BJ (cell line): ENCODE measurements at regions not wholly inside any gene's neighbourhood (a gene's known extent, or its start where the extent isn't known, plus 50 kb on each side); places are given as distances from the start of the nearest gene placed in this dataset.

Experiments used
- CTCF ChIA-PET: fragments of 350-600 bp; formaldehyde crosslinking; extraction: SDS; loops from one replicate; lab custom pipeline; 2021; ENCODE audit warnings: antibody characterized with exemption, inconsistent platforms; lab: Yijun Ruan, JAX
- POLR2A ChIA-PET: fragments of 300-600 bp; sonication (Branson Sonifier 250); formaldehyde crosslinking; extraction: SDS; loops from one replicate; lab custom pipeline; 2021; ENCODE audit warnings: antibody characterized with exemption; lab: Charles Lee
- DNase-seq: peaks from one replicate; pipeline ENCODE4 v3.0.0-alpha.2; 2011; ENCODE audit warnings: low read depth
- H3K27me3 ChIP-seq: 2 replicates; pipeline ENCODE4 v1.6.0; 2011; ENCODE audit warnings: low read length; ENCODE audit not compliant: control insufficient read depth, insufficient read depth
- H3K36me3 ChIP-seq: 2 replicates; pipeline ENCODE4 v1.5.1; 2011; ENCODE audit warnings: low read length; ENCODE audit not compliant: control insufficient read depth, insufficient read depth
- H3K4me3 ChIP-seq: 2 replicates; pipeline ENCODE4 v1.5.1; 2011; ENCODE audit warnings: low read depth, mild to moderate bottlenecking, control low read depth, low read length
- TF ChIP-seq, protein P1 (sequence below): IDR thresholded peaks from 2 replicates; pipeline ENCODE4 v1.5.1; 2011; ENCODE audit warnings: low read depth, mild to moderate bottlenecking, control low read depth, inconsistent platforms, low read length, moderate library complexity; ENCODE audit not compliant: insufficient read depth

DNA sequence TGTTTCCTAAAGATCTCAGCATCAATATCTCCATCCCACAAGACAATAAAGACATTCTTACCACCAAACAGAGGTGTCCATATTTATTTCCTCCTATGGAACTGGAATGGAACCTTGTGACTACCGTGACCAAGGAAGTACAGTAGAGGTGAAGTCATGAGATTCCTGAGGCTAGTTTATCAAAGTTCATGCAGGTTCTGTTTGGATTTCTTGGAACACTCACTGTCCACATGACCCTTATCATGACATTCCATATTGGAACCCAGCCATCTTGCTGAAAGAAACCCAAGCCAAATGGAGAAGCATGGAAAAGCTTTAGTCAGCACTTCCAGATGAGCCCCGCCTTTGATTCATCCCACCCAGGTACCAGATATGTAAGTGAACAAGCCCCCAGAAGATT lies 516.0 kb upstream of the POU3F3 start:
- Histone ChIP-seq H3K27me3 (no peaks in the 10 kb centered on the region), H3K36me3 (no peaks in the 10 kb centered on the region), H3K4me3 (no peak overlapping the region)
- ChIA-PET POLR2A (no interaction called here), CTCF (no interaction called here)
- TF ChIP-seq, protein P1, sequence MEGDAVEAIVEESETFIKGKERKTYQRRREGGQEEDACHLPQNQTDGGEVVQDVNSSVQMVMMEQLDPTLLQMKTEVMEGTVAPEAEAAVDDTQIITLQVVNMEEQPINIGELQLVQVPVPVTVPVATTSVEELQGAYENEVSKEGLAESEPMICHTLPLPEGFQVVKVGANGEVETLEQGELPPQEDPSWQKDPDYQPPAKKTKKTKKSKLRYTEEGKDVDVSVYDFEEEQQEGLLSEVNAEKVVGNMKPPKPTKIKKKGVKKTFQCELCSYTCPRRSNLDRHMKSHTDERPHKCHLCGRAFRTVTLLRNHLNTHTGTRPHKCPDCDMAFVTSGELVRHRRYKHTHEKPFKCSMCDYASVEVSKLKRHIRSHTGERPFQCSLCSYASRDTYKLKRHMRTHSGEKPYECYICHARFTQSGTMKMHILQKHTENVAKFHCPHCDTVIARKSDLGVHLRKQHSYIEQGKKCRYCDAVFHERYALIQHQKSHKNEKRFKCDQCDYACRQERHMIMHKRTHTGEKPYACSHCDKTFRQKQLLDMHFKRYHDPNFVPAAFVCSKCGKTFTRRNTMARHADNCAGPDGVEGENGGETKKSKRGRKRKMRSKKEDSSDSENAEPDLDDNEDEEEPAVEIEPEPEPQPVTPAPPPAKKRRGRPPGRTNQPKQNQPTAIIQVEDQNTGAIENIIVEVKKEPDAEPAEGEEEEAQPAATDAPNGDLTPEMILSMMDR = no peak
- no peak for DNase-seq

DNA sequence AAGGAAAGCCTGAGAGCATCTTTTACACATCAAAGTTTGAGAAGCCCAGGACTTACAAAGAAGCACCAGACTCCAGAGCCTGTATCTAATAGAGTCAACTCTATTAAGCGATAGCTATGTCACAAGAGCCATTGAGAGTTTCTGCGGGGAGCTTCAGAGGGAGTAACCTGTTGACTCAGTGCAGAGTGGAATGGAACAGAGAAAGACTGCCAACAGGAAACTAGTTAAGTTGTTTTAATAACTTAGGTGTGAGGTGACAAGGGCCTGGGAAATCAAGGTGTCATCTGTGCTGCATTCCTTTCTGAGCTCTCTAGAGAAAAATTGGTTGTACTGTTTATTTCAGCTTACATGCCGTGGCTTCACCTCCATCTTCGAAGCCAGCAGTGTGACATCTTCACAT lies 513.8 kb upstream of the POU3F3 start:
- no peaks in the 10 kb centered on the region for H3K27me3 ChIP-seq
- ChIA-PET POLR2A (no interaction called here), CTCF (no interaction called here)
- no peak overlapping the region for H3K4me3 ChIP-seq
- H3K36me3 ChIP-seq = no peaks in the 10 kb centered on the region
- TF ChIP-seq, protein P1 = no peak
- no peak for DNase-seq

DNA sequence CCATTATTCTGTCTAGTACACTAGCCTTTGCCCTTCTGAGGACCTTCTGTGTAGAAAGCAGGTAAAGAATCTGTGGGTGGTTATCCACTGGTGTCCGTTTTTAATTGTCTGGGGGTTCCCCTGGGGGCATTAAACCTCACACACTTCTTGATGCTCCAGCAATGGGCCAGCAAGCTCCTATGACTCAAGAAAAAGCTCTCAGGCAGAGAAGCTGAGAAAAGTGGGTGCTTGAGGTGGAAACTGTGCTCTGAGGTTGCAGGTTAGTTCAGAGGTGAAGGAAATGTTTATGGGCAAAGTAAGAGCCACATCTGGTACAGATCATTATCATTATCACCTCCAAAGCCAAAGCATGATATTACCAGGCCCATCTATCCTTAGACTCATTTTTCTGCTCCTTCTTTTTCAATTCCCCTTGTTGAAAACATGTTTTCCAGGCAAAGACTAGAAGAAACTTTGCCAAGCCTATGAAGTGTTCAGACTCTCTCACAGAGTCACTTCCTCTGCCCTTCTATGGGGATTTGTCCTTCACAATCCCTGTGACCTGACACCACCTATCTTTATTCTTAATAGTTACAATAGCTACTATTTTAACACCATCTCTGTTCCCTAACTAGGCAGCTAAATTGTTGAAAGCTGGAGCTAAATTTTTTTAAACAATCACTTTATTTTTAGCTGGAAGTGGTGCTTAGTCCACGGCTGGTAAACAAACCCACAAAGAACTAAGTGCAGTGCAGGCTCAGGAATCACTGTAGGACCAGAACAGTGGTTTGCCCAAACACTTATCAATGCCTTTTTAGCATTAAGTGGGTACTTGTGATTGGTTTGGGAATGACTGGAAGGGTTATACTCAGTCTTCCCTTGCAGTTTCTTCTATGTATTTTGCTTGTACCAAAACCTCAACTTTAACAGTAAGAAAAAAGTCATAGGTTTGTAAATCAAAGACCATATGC lies 512.8 kb upstream of the POU3F3 start:
- CTCF ChIA-PET = no interaction called here
- TF ChIP-seq, protein P1 = no peak
- H3K4me3 ChIP-seq = no peak overlapping the region
- DNase-seq = no peak
- POLR2A ChIA-PET = no interaction called here
- no peaks in the 10 kb centered on the region for H3K27me3 ChIP-seq
- H3K36me3 ChIP-seq = no peaks in the 10 kb centered on the region

DNA sequence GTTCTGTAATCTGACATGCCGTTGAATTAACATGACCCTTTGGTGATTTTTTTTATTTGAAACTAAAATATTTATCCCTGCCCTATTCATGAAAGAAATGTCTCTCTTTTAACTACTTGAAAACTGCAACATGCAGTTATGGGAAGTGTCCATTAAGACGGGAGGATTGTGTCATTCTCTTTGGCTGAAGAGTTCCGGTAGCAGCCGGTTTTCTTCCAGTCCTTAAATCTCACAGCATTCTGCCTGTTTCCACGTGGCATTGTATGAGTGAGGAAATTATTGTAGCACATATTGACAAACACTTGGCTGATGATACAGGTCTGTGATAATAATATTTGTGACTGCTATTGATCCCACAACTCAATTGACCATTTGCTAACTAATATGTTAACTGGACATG lies 509.6 kb upstream of the POU3F3 start:
- CTCF ChIA-PET = no interaction called here
- POLR2A ChIA-PET = no interaction called here
- no peaks in the 10 kb centered on the region for H3K27me3 ChIP-seq
- TF ChIP-seq, protein P1 = no peak
- H3K4me3 ChIP-seq = no peak overlapping the region
- no peaks in the 10 kb centered on the region for H3K36me3 ChIP-seq
- DNase-seq = no peak

DNA sequence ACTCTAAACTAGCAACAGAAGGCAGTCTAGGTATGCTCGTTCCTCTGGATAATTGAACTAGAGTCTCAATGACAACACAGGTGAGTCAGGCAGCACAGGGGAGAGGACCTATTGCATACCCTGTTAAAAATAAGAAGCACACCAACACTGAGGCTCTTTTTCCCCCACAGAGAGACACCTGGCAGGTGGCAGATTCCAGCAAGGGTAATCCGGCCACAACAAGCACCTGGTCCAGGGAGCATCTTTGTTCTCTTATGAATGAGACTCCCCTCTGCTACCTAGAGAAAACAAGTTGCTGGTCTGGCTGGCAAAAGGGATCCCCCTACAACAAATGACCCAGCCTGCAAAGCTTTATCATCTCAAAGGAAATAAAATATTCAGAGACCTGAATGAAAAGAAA lies 508.9 kb upstream of the POU3F3 start:
- DNase-seq = no peak
- H3K4me3 ChIP-seq = no peak overlapping the region
- ChIA-PET CTCF (no interaction called here), POLR2A (no interaction called here)
- TF ChIP-seq, protein P1 = no peak
- no peaks in the 10 kb centered on the region for H3K27me3 ChIP-seq
- no peaks in the 10 kb centered on the region for H3K36me3 ChIP-seq
